MM.1S (cell line): ENCODE measurements at regions not wholly inside any gene's neighbourhood (a gene's known extent, or its start where the extent isn't known, plus 50 kb on each side); places are given as distances from the start of the nearest gene placed in this dataset.
A peak's percentile ranks its signal among the peaks of the same experiment; 100 is the strongest.

ENCODE experiments used
- DNase-seq: peaks from one replicate; pipeline ENCODE4 v3.0.0-alpha.2; 2015
- H2AFZ ChIP-seq: fragments of 300-600 bp; sonication (generic); 2 replicates; pipeline ENCODE4 v1.6.0; 2016; ENCODE audit warnings: antibody characterized with exemption, low read length
- H3F3A ChIP-seq: fragments of 300-600 bp; sonication (generic); 2 replicates; pipeline ENCODE4 v1.6.1; 2016; ENCODE audit warnings: mild to moderate bottlenecking, antibody characterized with exemption, low read length, moderate library complexity, mixed read lengths; ENCODE audit not compliant: insufficient read depth
- H3K27ac ChIP-seq: fragments of 300-600 bp; sonication (generic); 2 replicates; pipeline ENCODE4 v1.5.1; 2016; ENCODE audit warnings: mild to moderate bottlenecking, low read length
- H3K27me3 ChIP-seq: fragments of 300-600 bp; sonication (generic); replicated peaks from 2 replicates; pipeline ENCODE4 v1.6.0; 2016; ENCODE audit warnings: low read length; ENCODE audit not compliant: insufficient read depth
- H3K36me3 ChIP-seq: fragments of 300-600 bp; sonication (generic); replicated peaks from 2 replicates; pipeline ENCODE4 v1.6.1; 2016; ENCODE audit warnings: mild to moderate bottlenecking, low read length, mixed read lengths; ENCODE audit not compliant: insufficient read depth
- H3K4me1 ChIP-seq: fragments of 300-600 bp; sonication (generic); 2 replicates; pipeline ENCODE4 v1.6.1; 2016; ENCODE audit warnings: low read length, mixed read lengths
- H3K4me2 ChIP-seq: fragments of 300-600 bp; sonication (generic); 2 replicates; pipeline ENCODE4 v1.6.0; 2016; ENCODE audit warnings: low read depth, low read length
- H3K4me3 ChIP-seq: fragments of 300-600 bp; sonication (generic); 2 replicates; pipeline ENCODE4 v1.5.1; 2016; ENCODE audit warnings: low read length, mixed read lengths
- H3K79me2 ChIP-seq: fragments of 300-600 bp; sonication (generic); 2 replicates; pipeline ENCODE4 v1.6.1; 2016; ENCODE audit warnings: mixed run types, low read length, mixed read lengths
- H3K9ac ChIP-seq: fragments of 300-600 bp; sonication (generic); 2 replicates; pipeline ENCODE4 v1.6.1; 2016; ENCODE audit warnings: low read length, mixed read lengths
- H3K9me2 ChIP-seq: fragments of 300-600 bp; sonication (generic); replicated peaks from 2 replicates; pipeline ENCODE4 v1.6.1; 2016; ENCODE audit warnings: mild to moderate bottlenecking, low read length, mixed read lengths; ENCODE audit not compliant: insufficient read depth
- H3K9me3 ChIP-seq: fragments of 300-600 bp; sonication (generic); replicated peaks from 2 replicates; pipeline ENCODE4 v1.6.1; 2016; ENCODE audit warnings: mild to moderate bottlenecking, low read length, mixed read lengths; ENCODE audit not compliant: insufficient read depth
- H4K20me1 ChIP-seq: fragments of 300-600 bp; sonication (generic); 2 replicates; pipeline ENCODE4 v1.6.1; 2016; ENCODE audit warnings: mild to moderate bottlenecking, low read length, moderate library complexity, mixed read lengths; ENCODE audit not compliant: insufficient read depth
- EZH2 ChIP-seq: fragments of 300-600 bp; sonication (generic); optimal IDR thresholded peaks from 2 replicates; pipeline ENCODE3; 2017; ENCODE audit warnings: low read depth, mild to moderate bottlenecking, antibody characterized with exemption, low read length, mixed read lengths
- EZH2phosphoT487 ChIP-seq: fragments of 300-600 bp; sonication (generic); IDR thresholded peaks from 2 replicates; pipeline ENCODE4 v1.6.1; 2018; ENCODE audit warnings: antibody characterized with exemption, low read length
- TF ChIP-seq, protein P1 (sequence below): fragments of 300-600 bp; sonication (generic); IDR thresholded peaks from 2 replicates; pipeline ENCODE4 v1.5.1; 2016; ENCODE audit warnings: antibody characterized with exemption, low read length, mixed read lengths

DNA sequence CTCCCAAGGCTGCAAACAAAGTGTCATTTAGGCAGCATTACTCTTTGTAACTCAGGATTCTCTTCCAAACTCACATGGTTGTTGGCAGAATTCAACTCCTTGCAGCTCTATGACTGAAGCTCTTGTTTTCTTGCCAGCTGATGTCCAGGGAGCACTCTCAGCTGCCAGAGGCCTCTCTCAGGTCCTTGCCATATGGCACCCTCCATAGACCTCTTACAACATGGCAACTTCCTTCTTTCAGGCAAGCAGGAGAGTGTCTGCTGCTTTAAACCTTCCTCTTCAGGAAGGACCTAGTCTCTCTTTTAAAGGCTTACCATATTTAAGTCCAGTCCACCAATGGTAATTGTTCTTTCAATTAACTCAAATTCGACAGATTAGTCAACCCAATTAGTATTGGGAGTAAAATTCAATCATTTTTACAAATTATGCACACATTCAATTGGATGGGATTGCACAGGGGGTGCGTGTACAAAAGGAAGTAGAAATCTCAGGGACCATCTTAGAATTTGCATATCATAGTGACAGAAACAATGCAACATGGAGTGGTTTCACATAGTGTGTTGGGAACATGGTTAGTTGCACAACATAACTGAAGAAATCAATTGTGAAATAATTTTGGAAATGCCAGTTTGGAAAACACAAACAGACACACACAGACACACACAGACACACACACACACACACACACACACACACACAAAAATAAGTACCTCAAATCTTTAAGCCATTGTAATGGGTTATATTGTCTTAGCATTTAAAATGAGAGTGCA is 893.5 kb upstream of the ZEB2 start:
- Histone ChIP-seq H3F3A (peaks cover 26% of the 10 kb centered on the region), H3K9me3 (no peaks in the 10 kb centered on the region), H2AFZ (no peak overlapping the region), H3K9me2 (no peaks in the 10 kb centered on the region), H3K9ac (no peak overlapping the region), H4K20me1 (no peaks in the 10 kb centered on the region), H3K27ac (peak overlapping the region; percentile 94; the same call in 1 of the 2 replicates), H3K79me2 (no peaks in the 10 kb centered on the region), H3K27me3 (peaks cover 23% of the 10 kb centered on the region), H3K4me2 (0 out of 2 replicates have a peak overlapping the region, but pooled peaks have one; percentile 83), H3K4me3 (no peak overlapping the region), H3K4me1 (peaks cover 30% of the 10 kb centered on the region), H3K36me3 (no peaks in the 10 kb centered on the region)
- TF ChIP-seq EZH2 (no peak), EZH2phosphoT487 (no peak)
- TF ChIP-seq, protein P1, sequence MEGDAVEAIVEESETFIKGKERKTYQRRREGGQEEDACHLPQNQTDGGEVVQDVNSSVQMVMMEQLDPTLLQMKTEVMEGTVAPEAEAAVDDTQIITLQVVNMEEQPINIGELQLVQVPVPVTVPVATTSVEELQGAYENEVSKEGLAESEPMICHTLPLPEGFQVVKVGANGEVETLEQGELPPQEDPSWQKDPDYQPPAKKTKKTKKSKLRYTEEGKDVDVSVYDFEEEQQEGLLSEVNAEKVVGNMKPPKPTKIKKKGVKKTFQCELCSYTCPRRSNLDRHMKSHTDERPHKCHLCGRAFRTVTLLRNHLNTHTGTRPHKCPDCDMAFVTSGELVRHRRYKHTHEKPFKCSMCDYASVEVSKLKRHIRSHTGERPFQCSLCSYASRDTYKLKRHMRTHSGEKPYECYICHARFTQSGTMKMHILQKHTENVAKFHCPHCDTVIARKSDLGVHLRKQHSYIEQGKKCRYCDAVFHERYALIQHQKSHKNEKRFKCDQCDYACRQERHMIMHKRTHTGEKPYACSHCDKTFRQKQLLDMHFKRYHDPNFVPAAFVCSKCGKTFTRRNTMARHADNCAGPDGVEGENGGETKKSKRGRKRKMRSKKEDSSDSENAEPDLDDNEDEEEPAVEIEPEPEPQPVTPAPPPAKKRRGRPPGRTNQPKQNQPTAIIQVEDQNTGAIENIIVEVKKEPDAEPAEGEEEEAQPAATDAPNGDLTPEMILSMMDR: no peak
- DNase-seq: no peak

DNA sequence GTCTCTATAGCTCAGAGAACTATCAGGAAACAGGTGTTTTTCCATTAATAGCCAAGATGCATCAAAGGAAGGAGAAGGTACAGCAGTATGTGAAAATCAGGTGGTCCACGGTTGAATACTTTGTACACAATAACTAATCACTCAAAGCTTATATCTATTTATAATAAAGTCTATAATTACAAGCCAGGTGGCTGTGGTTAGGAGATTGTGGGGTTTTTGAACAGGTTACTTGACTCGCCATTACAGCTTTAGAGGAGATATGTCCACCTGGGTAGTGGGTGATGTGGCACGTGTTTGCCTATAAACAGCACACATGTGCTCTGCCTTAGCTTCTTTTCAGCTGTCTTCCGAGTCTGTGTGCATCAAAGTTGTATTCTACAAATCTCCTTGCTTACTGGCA is 892.2 kb upstream of the ZEB2 start:
- H3K27me3 ChIP-seq: peaks cover 23% of the 10 kb centered on the region
- no peak overlapping the region for H2AFZ ChIP-seq
- H3K27ac ChIP-seq: peak overlapping the region; percentile 94
- DNase-seq: peak; percentile 89
- no peaks in the 10 kb centered on the region for H3K9me2 ChIP-seq
- no peaks in the 10 kb centered on the region for H3K36me3 ChIP-seq
- peaks cover 30% of the 10 kb centered on the region for H3K4me1 ChIP-seq
- no peaks in the 10 kb centered on the region for H3K9me3 ChIP-seq
- no peak for TF ChIP-seq EZH2
- no peak for TF ChIP-seq EZH2phosphoT487
- TF ChIP-seq, protein P1: no peak
- peaks cover 26% of the 10 kb centered on the region for H3F3A ChIP-seq
- H3K9ac ChIP-seq: peak overlapping the region; percentile 49; the same call in 1 of the 2 replicates
- peak overlapping the region; percentile 22; the same call in 1 of the 2 replicates for H3K4me3 ChIP-seq
- no peaks in the 10 kb centered on the region for H4K20me1 ChIP-seq
- H3K4me2 ChIP-seq: peak overlapping the region; percentile 83
- no peaks in the 10 kb centered on the region for H3K79me2 ChIP-seq

DNA sequence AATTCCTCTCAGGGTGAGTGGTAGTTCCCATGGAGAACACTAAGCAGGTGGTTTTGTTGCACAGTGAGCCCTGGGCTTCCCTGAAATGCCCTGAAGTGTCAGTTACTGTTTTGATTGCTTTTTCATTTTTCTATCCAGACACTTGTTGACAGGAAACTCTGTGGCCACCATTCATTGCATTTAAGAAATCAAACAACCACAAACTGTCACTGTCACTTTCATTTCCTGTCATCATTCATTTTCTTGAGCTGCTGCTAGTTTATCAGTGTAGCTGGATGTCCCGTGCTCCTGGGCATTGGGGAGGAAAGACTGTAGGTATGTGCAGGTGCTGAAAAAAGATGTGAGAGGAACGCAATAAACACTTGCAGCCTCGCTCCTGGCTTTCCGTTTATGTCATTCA is 891.6 kb upstream of the ZEB2 start:
- TF ChIP-seq, protein P1: no peak
- TF ChIP-seq EZH2: no peak
- no peak for TF ChIP-seq EZH2phosphoT487
- Histone ChIP-seq H3K9ac (peak overlapping the region; percentile 49), H3F3A (peaks cover 26% of the 10 kb centered on the region), H3K27me3 (peaks cover 23% of the 10 kb centered on the region), H3K4me3 (peak overlapping the region; percentile 22; the same call in 1 of the 2 replicates), H3K9me2 (no peaks in the 10 kb centered on the region), H3K79me2 (no peaks in the 10 kb centered on the region), H3K36me3 (no peaks in the 10 kb centered on the region), H3K4me2 (peak overlapping the region; percentile 83), H3K4me1 (peaks cover 30% of the 10 kb centered on the region), H3K27ac (peak overlapping the region; percentile 94), H4K20me1 (no peaks in the 10 kb centered on the region), H2AFZ (no peak overlapping the region), H3K9me3 (no peaks in the 10 kb centered on the region)
- DNase-seq: peak; percentile 94
